HepG2 (cell line): ENCODE measurements at regions not wholly inside any gene's neighbourhood (a gene's known extent, or its start where the extent isn't known, plus 50 kb on each side); places are given as distances from the start of the nearest gene placed in this dataset.

Experiments used
- ATAC-seq: fragments of 200-7000 bp; cut with Tn5 transposase; 3 replicates; pipeline ENCODE4 v1.9.1; 2020; ENCODE audit warnings: mild to moderate bottlenecking, moderate library complexity
- BruUV-seq: library from RNA; stranded (reverse); fragments of 400-500 nt; replicated peaks from 2 replicates; lab custom pipeline; 2021; lab: Mats Ljungman, UMichigan
- CTCF ChIA-PET: fragments of 300-600 bp; formaldehyde crosslinking; extraction: SDS; loops from one replicate; lab custom pipeline; 2021; ENCODE audit warnings: low total read pairs, inconsistent platforms, low intra/inter-chr PET ratio; lab: Yijun Ruan, JAX
- POLR2A ChIA-PET: fragments of 350-600 bp; sonication (Branson Sonifier 250); formaldehyde crosslinking; loops from one replicate; lab custom pipeline; 2020; ENCODE audit warnings: antibody characterized with exemption, inconsistent platforms; lab: Yijun Ruan, JAX
- DNase-seq: peaks from one replicate; pipeline ENCODE4 v3.0.0-alpha.2; 2015; ENCODE audit warnings: low spot score
- FAIRE-seq: peaks from 3 replicates; lab custom pipeline; 2011; peaks lifted over from hg19 to GRCh38; lab: Jason Lieb, UNC
- H2AFZ ChIP-seq: one replicate; pipeline ENCODE4 v1.6.1; 2011; ENCODE audit warnings: low read length, inconsistent platforms
- H3K27ac ChIP-seq: fragments of 300-600 bp; 3 replicates; pipeline ENCODE4 v1.8.0; 2011; ENCODE audit warnings: mixed run types, mild to moderate bottlenecking, mixed read lengths, low read length, inconsistent platforms; ENCODE audit not compliant: insufficient read depth; ENCODE audit errors: extremely low read length
- H3K27me3 ChIP-seq, 2 experiments: fragments of 200-600 bp in 1 of 2; 2 replicates in 1 of 2; 3 replicates in 1 of 2; pipeline versions ENCODE4 v1.6.0 to v1.8.0; 2011; ENCODE audit warnings: low read length in 2 of 2, mild to moderate bottlenecking in 2 of 2, moderate library complexity in 2 of 2, inconsistent platforms in 1 of 2; ENCODE audit not compliant: insufficient read depth in 2 of 2, control insufficient read depth in 1 of 2
- H3K36me3 ChIP-seq, 2 experiments: fragments of 200-600 bp in 1 of 2; replicated peaks in 1 of 2; 2 replicates in 1 of 2; 3 replicates in 1 of 2; pipeline versions ENCODE4 v1.5.1 to v1.8.0; 2011; ENCODE audit warnings: low read length in 2 of 2, inconsistent platforms in 1 of 2; ENCODE audit not compliant: insufficient read depth in 2 of 2, control insufficient read depth in 1 of 2
- H3K4me1 ChIP-seq: 2 replicates; pipeline ENCODE4 v1.5.1; 2012; ENCODE audit warnings: low read length, inconsistent platforms; ENCODE audit not compliant: insufficient read depth
- H3K4me2 ChIP-seq: 2 replicates; pipeline ENCODE4 v1.6.0; 2011; ENCODE audit warnings: low read depth, low read length, inconsistent platforms
- H3K4me3 ChIP-seq, 3 experiments: fragments of 200-600 bp in 1 of 3; sonication (generic), shearing (Covaris generic) in 1 of 3; replicated peaks in 1 of 3; 2 replicates each; pipeline ENCODE4 v1.5.1; 2011 to 2016; ENCODE audit warnings: low read length in 3 of 3, inconsistent platforms in 2 of 3, low read depth in 2 of 3, mild to moderate bottlenecking in 2 of 3, control low read depth in 1 of 3, mixed read lengths in 1 of 3; ENCODE audit not compliant: insufficient read depth in 1 of 3
- H3K79me2 ChIP-seq: one replicate; pipeline ENCODE4 v1.6.1; 2011; ENCODE audit warnings: low read length, inconsistent platforms; ENCODE audit not compliant: insufficient read depth
- H3K9ac ChIP-seq: 2 replicates; pipeline ENCODE4 v1.6.0; 2011; ENCODE audit warnings: mild to moderate bottlenecking, low read depth, low read length, inconsistent platforms; ENCODE audit not compliant: insufficient read depth
- H3K9me3 ChIP-seq: 2 replicates; pipeline ENCODE4 v1.5.1; 2012; ENCODE audit warnings: mild to moderate bottlenecking, low read length
- H4K20me1 ChIP-seq: 2 replicates; pipeline ENCODE4 v1.6.0; 2011; ENCODE audit warnings: inconsistent platforms, mild to moderate bottlenecking, low read length, moderate library complexity; ENCODE audit not compliant: insufficient read depth
- ELF1 ChIP-seq: sonication (generic); formaldehyde crosslinking; IDR thresholded peaks from 2 replicates; pipeline ENCODE4 v1.4.0; 2020; ENCODE audit warnings: missing genetic modification reagents
- FOXM1 ChIP-seq: sonication (generic); formaldehyde crosslinking; IDR thresholded peaks from 2 replicates; pipeline ENCODE4 v1.5.0; 2020; ENCODE audit warnings: missing genetic modification reagents
- MAFK ChIP-seq, 2 experiments: IDR thresholded peaks in 1 of 2; conservative IDR thresholded peaks in 1 of 2; 2 replicates each; pipeline ENCODE4 v1.6.1; 2011; ENCODE audit warnings: improper control_type of control experiment in 2 of 2, low read length in 2 of 2
- NFIC ChIP-seq: IDR thresholded peaks from 2 replicates; pipeline ENCODE4 v1.6.1; 2012; ENCODE audit warnings: mild to moderate bottlenecking, low read length, inconsistent platforms
- SIX4 ChIP-seq: sonication (generic); formaldehyde crosslinking; IDR thresholded peaks from 2 replicates; pipeline ENCODE4 v1.4.0; 2020; ENCODE audit warnings: missing genetic modification reagents
- TMF1 ChIP-seq: sonication (generic); formaldehyde crosslinking; IDR thresholded peaks from 2 replicates; pipeline ENCODE4 v1.8.1; 2022; ENCODE audit warnings: low read depth, missing genetic modification reagents
- TOE1 ChIP-seq: sonication (generic); formaldehyde crosslinking; IDR thresholded peaks from 2 replicates; pipeline ENCODE4 v1.4.0; 2020; ENCODE audit warnings: mild to moderate bottlenecking, missing genetic modification reagents
- ZFYVE20 ChIP-seq: sonication (generic); formaldehyde crosslinking; IDR thresholded peaks from 2 replicates; pipeline ENCODE4 v1.8.0; 2023; ENCODE audit warnings: low read depth, mild to moderate bottlenecking, moderate library complexity, missing genetic modification reagents, borderline replicate concordance
- ZMYM2 ChIP-seq: sonication (generic); formaldehyde crosslinking; IDR thresholded peaks from 2 replicates; pipeline ENCODE4 v1.8.0; 2022; ENCODE audit warnings: mild to moderate bottlenecking, missing genetic modification reagents
- ZNF33A ChIP-seq: sonication (generic); formaldehyde crosslinking; IDR thresholded peaks from 2 replicates; pipeline ENCODE4 v1.5.1; 2020; ENCODE audit warnings: missing genetic modification reagents, mild to moderate bottlenecking, moderate library complexity, borderline replicate concordance
- ZNF468 ChIP-seq: sonication (generic); formaldehyde crosslinking; IDR thresholded peaks from 2 replicates; pipeline ENCODE4 v1.8.0; 2022; ENCODE audit warnings: mild to moderate bottlenecking, moderate library complexity, missing genetic modification reagents
- WGBS: methylation state at CpG from one replicate; pipeline ENCODE4 v1.1.6; 2017; ENCODE audit warnings: low lambda C conversion rate; 5-methylcytosine and 5-hydroxymethylcytosine counted together
- in situ Hi-C: cut with HindIII; loops from 2 replicates; pipeline ENCODE4 v1.10.0; 2017; ENCODE audit warnings: low pct_unique_long_range_greater_than_20kb; ENCODE audit not compliant: extremely low pct_ligation_motif_present
- intact Hi-C: fragments of 100-400 bp; cut with micrococcal nuclease; formaldehyde crosslinking; loops from one replicate; pipeline ENCODE4 v1.10.0; 2022; ENCODE audit not compliant: unreplicated experiment
- TF ChIP-seq, protein P1 (sequence below): sonication (generic); formaldehyde crosslinking; IDR thresholded peaks from 2 replicates; pipeline ENCODE4 v1.4.0; 2020; ENCODE audit warnings: missing genetic modification reagents

DNA sequence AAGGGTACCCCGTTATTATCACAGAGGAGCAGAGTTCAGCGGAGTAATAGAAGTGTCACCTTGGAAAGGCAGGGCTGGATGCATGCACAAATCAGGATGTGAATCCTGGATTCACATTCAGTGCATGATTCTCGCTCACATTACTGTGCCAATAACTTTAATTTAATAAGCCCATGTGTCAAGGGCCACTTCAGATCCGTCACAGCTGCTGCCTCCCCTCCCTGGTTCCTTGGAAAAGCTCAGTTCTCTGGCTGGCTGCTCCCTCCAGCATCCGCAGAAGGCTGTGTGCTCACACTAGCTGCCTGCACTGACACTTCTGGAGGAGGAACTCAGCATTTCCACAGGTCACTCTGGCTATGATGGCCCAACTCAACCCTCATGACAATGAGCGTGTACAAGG, 256.8 kb upstream of the ADAMTS16 start:
- ChIA-PET CTCF (no interaction called here), POLR2A (no interaction called here)
- 4% methylated on average over 3 of the region's 6 CpGs for WGBS
- ATAC-seq, result no peak
- Histone ChIP-seq H3K4me1 (no peaks in the 10 kb centered on the region), H3K9ac (no peak overlapping the region), H3K4me3 (no peak overlapping the region), H3K27ac (no peak overlapping the region), H3K79me2 (no peaks in the 10 kb centered on the region), H3K36me3 (no peaks in the 10 kb centered on the region), H3K4me2 (no peak overlapping the region), H3K9me3 (no peaks in the 10 kb centered on the region), H3K27me3 (no peaks in the 10 kb centered on the region; a peak in 1 of 5 replicates), H2AFZ (no peak overlapping the region), H4K20me1 (no peaks in the 10 kb centered on the region)
- no TSS peak for BruUV-seq
- TF ChIP-seq ZFYVE20 (CRISPR knock-in tag) (no peak), TOE1 (CRISPR knock-in tag) (no peak), ELF1 (CRISPR knock-in tag) (no peak), NFIC (no peak), ZNF468 (CRISPR knock-in tag) (no peak), FOXM1 (CRISPR knock-in tag) (no peak), ZMYM2 (CRISPR knock-in tag) (no peak), TMF1 (no peak), SIX4 (CRISPR knock-in tag) (no peak), MAFK (conservative IDR thresholded peaks at IDR 0.05 in 1 of 2, IDR thresholded peaks at IDR 0.05 in 1 of 2; ENCODE audit: low read length in 2 of 2) (no peak), ZNF33A (CRISPR knock-in tag) (no peak)
- TF ChIP-seq, protein P1, sequence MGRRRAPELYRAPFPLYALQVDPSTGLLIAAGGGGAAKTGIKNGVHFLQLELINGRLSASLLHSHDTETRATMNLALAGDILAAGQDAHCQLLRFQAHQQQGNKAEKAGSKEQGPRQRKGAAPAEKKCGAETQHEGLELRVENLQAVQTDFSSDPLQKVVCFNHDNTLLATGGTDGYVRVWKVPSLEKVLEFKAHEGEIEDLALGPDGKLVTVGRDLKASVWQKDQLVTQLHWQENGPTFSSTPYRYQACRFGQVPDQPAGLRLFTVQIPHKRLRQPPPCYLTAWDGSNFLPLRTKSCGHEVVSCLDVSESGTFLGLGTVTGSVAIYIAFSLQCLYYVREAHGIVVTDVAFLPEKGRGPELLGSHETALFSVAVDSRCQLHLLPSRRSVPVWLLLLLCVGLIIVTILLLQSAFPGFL (CRISPR knock-in tag), result no peak
- DNase-seq, result no peak
- FAIRE-seq, result no peak
- intact Hi-C loops, result no loop called here
- in situ Hi-C loops, result no loop called here
